ENCODE measurements at regions not wholly inside any gene's neighbourhood (a gene's known extent, or its start where the extent isn't known, plus 50 kb on each side); places are given as distances from the start of the nearest gene placed in this dataset.
A peak's percentile ranks its signal among the peaks of the same experiment; 100 is the strongest.

DNA sequence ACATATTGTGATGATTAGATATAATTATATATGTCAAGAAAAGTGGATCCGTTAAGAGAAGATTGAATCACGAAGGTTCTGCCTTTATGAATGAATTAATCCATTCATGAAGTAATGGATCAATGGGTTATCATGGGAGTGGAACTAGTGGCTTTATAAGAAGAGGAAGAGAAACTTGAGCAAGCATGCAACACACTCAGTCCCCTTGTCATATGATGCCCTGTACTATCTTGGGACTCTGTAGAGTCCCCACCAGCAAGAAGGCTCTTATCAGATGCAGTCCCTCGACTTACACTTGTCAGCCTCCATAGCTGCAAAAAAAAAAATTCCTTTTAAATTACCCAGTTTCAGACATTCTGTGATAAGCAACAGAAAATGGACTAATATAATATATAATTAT is 301.9 kb downstream of the RAP2B start:
- Histone ChIP-seq H3K4me1 (no peaks in the 10 kb centered on the region), H3K9ac (no peak overlapping the region), H3K4me2 (ENCODE audit: low read length) (no peak overlapping the region), H3K27me3 (ENCODE audit: control insufficient read depth, insufficient read depth, low read length) (no peaks in the 10 kb centered on the region), H3K9me3 (ENCODE audit: control insufficient read depth, low read length) (no peaks in the 10 kb centered on the region), H3K36me3 (ENCODE audit: control insufficient read depth, insufficient read depth, low read length) (no peaks in the 10 kb centered on the region), H3K79me2 (no peaks in the 10 kb centered on the region), H3K27ac (no peak overlapping the region), H3K4me3 (ENCODE audit: low read depth, low read length) (no peak overlapping the region), H2AFZ (no peak overlapping the region)
- TF ChIP-seq, protein P1, sequence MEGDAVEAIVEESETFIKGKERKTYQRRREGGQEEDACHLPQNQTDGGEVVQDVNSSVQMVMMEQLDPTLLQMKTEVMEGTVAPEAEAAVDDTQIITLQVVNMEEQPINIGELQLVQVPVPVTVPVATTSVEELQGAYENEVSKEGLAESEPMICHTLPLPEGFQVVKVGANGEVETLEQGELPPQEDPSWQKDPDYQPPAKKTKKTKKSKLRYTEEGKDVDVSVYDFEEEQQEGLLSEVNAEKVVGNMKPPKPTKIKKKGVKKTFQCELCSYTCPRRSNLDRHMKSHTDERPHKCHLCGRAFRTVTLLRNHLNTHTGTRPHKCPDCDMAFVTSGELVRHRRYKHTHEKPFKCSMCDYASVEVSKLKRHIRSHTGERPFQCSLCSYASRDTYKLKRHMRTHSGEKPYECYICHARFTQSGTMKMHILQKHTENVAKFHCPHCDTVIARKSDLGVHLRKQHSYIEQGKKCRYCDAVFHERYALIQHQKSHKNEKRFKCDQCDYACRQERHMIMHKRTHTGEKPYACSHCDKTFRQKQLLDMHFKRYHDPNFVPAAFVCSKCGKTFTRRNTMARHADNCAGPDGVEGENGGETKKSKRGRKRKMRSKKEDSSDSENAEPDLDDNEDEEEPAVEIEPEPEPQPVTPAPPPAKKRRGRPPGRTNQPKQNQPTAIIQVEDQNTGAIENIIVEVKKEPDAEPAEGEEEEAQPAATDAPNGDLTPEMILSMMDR (IDR thresholded peaks at IDR 0.05), result no peak

DNA sequence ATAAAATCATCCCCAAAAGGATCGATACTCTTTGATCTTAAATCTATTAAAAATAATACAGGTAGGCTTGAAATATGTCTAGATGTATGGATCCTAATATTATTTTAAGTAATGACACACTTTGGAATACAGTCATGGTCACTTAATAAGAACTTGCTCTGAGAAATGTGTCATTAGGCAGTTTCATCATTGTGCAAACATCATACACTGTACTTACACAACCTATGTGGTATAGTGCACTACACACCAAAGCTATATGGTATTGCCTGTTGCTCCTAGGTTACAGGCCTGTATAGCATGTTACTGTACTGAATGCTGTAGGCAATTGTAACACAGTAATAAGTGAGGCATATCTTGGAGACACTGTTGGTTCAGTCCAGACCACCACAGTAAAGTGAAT is 307.1 kb downstream of the RAP2B start:
- TF ChIP-seq, protein P1 (IDR thresholded peaks at IDR 0.05), result no peak
- Histone ChIP-seq H3K9ac (no peak overlapping the region), H3K4me1 (no peaks in the 10 kb centered on the region), H3K27me3 (ENCODE audit: control insufficient read depth, insufficient read depth, low read length) (no peaks in the 10 kb centered on the region), H3K36me3 (ENCODE audit: control insufficient read depth, insufficient read depth, low read length) (no peaks in the 10 kb centered on the region), H3K4me2 (ENCODE audit: low read length) (no peak overlapping the region), H3K27ac (no peak overlapping the region), H3K79me2 (no peaks in the 10 kb centered on the region), H2AFZ (no peak overlapping the region), H3K4me3 (ENCODE audit: low read depth, low read length) (no peak overlapping the region), H3K9me3 (ENCODE audit: control insufficient read depth, low read length) (no peaks in the 10 kb centered on the region)

DNA sequence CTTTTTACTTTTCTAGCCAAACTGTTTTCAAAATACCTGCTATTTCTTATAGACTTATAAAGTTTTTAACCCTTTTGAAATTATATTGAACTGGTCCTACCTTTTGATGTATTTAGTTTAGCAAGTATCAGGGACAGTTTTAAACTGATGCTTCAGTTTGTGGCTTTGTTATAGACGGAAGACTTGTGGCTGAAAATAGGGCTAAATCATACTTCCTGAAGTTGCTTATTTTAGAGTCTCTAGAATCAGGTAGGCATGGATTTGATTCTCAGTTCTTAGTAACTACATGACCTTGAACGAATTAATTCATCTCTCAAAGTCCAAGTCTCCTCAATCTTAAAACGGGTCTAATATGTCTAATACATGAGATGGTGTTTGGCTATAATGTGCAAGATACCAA is 322.8 kb downstream of the RAP2B start:
- no peak overlapping the region for H3K9ac ChIP-seq
- no peak overlapping the region for H2AFZ ChIP-seq
- H3K36me3 ChIP-seq (ENCODE audit: control insufficient read depth, insufficient read depth, low read length), result no peaks in the 10 kb centered on the region
- no peaks in the 10 kb centered on the region for H3K27me3 ChIP-seq (ENCODE audit: control insufficient read depth, insufficient read depth, low read length)
- no peak overlapping the region for H3K4me2 ChIP-seq (ENCODE audit: low read length)
- H3K4me1 ChIP-seq, result no peaks in the 10 kb centered on the region
- no peaks in the 10 kb centered on the region for H3K79me2 ChIP-seq
- no peaks in the 10 kb centered on the region for H3K9me3 ChIP-seq (ENCODE audit: control insufficient read depth, low read length)
- H3K4me3 ChIP-seq (ENCODE audit: low read depth, low read length), result no peak overlapping the region
- TF ChIP-seq, protein P1 (IDR thresholded peaks at IDR 0.05), result no peak
- H3K27ac ChIP-seq, result no peak overlapping the region

DNA sequence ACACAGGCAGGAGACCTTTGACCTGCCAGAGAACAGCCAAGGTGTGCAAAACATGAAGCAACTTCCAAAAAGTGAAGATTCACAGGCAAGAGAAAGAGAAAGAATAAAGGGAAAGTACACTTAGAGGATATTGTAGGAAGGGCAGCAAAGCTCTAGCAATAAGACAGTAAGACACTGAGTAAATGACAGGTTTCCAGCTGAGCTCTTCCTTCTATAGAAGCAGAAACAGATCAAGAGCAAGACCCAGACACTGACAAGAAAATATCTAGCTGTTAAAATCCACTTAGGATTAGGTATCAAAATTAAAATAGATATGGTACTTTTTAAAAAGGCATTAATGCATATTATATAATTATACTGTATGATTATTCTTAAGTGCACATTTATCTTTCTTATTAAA is 333.4 kb downstream of the RAP2B start:
- H3K36me3 ChIP-seq (ENCODE audit: control insufficient read depth, insufficient read depth, low read length), result no peaks in the 10 kb centered on the region
- no peaks in the 10 kb centered on the region for H3K9me3 ChIP-seq (ENCODE audit: control insufficient read depth, low read length)
- H3K4me1 ChIP-seq, result no peaks in the 10 kb centered on the region
- H3K79me2 ChIP-seq, result no peaks in the 10 kb centered on the region
- peak overlapping the region; percentile 12 for H2AFZ ChIP-seq
- TF ChIP-seq, protein P1 (IDR thresholded peaks at IDR 0.05), result no peak
- H3K4me2 ChIP-seq (ENCODE audit: low read length), result no peak overlapping the region
- H3K4me3 ChIP-seq (ENCODE audit: low read depth, low read length), result no peak overlapping the region
- no peak overlapping the region for H3K9ac ChIP-seq
- H3K27me3 ChIP-seq (ENCODE audit: control insufficient read depth, insufficient read depth, low read length), result no peaks in the 10 kb centered on the region
- H3K27ac ChIP-seq, result no peak overlapping the region

DNA sequence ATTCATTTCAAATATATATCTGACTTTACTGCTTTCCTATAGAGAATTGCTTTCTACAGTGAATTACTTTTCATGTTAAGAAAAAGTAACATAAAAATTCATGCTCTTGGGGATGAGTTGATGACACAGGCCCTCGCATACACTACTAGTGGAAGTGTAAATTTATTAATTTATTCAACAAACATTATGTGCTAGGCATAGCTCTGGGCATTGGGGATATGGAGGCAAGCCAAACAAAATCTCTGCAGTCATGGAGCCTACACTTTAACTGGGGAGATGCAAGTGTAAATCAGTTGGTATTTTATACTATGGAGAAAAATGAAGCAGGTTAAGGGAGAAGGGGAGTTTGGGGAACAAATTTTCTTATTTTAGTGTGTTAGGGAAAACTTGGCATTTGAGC is 340.7 kb downstream of the RAP2B start:
- H3K4me2 ChIP-seq (ENCODE audit: low read length), result no peak overlapping the region
- no peaks in the 10 kb centered on the region for H3K79me2 ChIP-seq
- H3K27me3 ChIP-seq (ENCODE audit: control insufficient read depth, insufficient read depth, low read length), result no peaks in the 10 kb centered on the region
- no peak overlapping the region for H3K27ac ChIP-seq
- TF ChIP-seq, protein P1 (IDR thresholded peaks at IDR 0.05), result no peak
- H3K4me3 ChIP-seq (ENCODE audit: low read depth, low read length), result no peak overlapping the region
- no peak overlapping the region for H3K9ac ChIP-seq
- no peaks in the 10 kb centered on the region for H3K9me3 ChIP-seq (ENCODE audit: control insufficient read depth, low read length)
- H2AFZ ChIP-seq, result no peak overlapping the region
- no peaks in the 10 kb centered on the region for H3K4me1 ChIP-seq
- no peaks in the 10 kb centered on the region for H3K36me3 ChIP-seq (ENCODE audit: control insufficient read depth, insufficient read depth, low read length)

Data from parathyroid adenoma (tissue), 2 donors.